Vagina (tissue), 2 donors: ENCODE measurements at regions not wholly inside any gene's neighbourhood (a gene's known extent, or its start where the extent isn't known, plus 50 kb on each side); places are given as distances from the start of the nearest gene placed in this dataset.

ENCODE experiments used
- POLR2A ChIP-seq, 2 donors: fragments of 450-650 bp; IDR thresholded peaks; one replicate each; pipeline ENCODE4 v1.6.1; 2017; ENCODE audit warnings: antibody characterized with exemption in 2 of 2, mild to moderate bottlenecking in 2 of 2, moderate library complexity in 2 of 2
- POLR2AphosphoS5 ChIP-seq, 2 donors: sonication (generic); formaldehyde crosslinking; IDR thresholded peaks; one replicate each; pipeline ENCODE4 v1.9.0; 2017; ENCODE audit warnings: antibody characterized with exemption in 2 of 2, mild to moderate bottlenecking in 2 of 2, low read depth in 1 of 2; ENCODE audit not compliant: insufficient read depth in 1 of 2
- TF ChIP-seq, protein P1 (sequence below), 3 experiments: fragments of 450-650 bp in 2 of 3; fragments of 200-600 bp in 1 of 3; sonication (generic) in 1 of 3; IDR thresholded peaks; one replicate each; pipeline ENCODE4 v1.5.1; 2017 to 2019; ENCODE audit warnings: antibody characterized with exemption in 3 of 3, mild to moderate bottlenecking in 2 of 3, moderate library complexity in 2 of 3

- TF ChIP-seq, protein P1, sequence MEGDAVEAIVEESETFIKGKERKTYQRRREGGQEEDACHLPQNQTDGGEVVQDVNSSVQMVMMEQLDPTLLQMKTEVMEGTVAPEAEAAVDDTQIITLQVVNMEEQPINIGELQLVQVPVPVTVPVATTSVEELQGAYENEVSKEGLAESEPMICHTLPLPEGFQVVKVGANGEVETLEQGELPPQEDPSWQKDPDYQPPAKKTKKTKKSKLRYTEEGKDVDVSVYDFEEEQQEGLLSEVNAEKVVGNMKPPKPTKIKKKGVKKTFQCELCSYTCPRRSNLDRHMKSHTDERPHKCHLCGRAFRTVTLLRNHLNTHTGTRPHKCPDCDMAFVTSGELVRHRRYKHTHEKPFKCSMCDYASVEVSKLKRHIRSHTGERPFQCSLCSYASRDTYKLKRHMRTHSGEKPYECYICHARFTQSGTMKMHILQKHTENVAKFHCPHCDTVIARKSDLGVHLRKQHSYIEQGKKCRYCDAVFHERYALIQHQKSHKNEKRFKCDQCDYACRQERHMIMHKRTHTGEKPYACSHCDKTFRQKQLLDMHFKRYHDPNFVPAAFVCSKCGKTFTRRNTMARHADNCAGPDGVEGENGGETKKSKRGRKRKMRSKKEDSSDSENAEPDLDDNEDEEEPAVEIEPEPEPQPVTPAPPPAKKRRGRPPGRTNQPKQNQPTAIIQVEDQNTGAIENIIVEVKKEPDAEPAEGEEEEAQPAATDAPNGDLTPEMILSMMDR (IDR thresholded peaks at IDR 0.05) = no peak
- TF ChIP-seq POLR2A (IDR thresholded peaks at IDR 0.05) = no peak
- TF ChIP-seq POLR2AphosphoS5 (IDR thresholded peaks at IDR 0.05; ENCODE audit: insufficient read depth in 1 of 2, low read depth in 1 of 2) = no peak
These were observed 70.2 kb upstream of the PHF24 start for GRCh38 chr9:34887841-34888240.
